ENCODE measurements at regions not wholly inside any gene's neighbourhood (a gene's known extent, or its start where the extent isn't known, plus 50 kb on each side); places are given as distances from the start of the nearest gene placed in this dataset.
A peak's percentile ranks its signal among the peaks of the same experiment; 100 is the strongest.

DNA sequence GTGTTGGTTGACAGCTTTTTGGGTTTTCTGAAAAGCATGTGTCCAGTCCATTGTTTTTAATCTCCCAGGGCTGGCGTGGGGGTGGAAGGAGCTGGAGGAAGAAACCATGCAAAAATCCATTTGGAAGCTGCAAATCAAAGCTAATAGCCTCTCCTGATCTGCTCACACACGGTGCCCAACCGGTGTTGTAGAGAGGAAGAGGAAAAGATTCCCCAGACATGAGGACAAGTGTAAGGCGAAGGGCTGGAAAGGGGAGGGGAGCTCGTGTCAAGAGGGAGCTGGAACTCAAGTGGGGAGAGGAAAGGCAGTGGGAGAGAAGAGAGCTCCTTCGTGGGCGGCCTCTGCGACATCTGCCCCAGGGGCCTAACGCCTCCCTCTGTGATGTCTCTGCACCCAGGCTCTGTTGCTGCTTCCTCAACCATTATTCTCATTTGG is 112.3 kb upstream of the IRF2BP2 start (continued):
- TF ChIP-seq ZNF77 (CRISPR knock-in tag; IDR thresholded peaks at IDR 0.05): no peak
- peak; percentile 64; the same call in 1 of the 2 replicates for TF ChIP-seq NR4A1 (CRISPR knock-in tag; IDR thresholded peaks at IDR 0.05)
- TF ChIP-seq NR4A1 (tag; IDR thresholded peaks at IDR 0.05): no peak
- no peak for TF ChIP-seq HMGN3 (IDR thresholded peaks at IDR 0.05; ENCODE audit: borderline replicate concordance, extremely low read depth, insufficient read length, low read depth, low read length)
- TF ChIP-seq, protein P1, sequence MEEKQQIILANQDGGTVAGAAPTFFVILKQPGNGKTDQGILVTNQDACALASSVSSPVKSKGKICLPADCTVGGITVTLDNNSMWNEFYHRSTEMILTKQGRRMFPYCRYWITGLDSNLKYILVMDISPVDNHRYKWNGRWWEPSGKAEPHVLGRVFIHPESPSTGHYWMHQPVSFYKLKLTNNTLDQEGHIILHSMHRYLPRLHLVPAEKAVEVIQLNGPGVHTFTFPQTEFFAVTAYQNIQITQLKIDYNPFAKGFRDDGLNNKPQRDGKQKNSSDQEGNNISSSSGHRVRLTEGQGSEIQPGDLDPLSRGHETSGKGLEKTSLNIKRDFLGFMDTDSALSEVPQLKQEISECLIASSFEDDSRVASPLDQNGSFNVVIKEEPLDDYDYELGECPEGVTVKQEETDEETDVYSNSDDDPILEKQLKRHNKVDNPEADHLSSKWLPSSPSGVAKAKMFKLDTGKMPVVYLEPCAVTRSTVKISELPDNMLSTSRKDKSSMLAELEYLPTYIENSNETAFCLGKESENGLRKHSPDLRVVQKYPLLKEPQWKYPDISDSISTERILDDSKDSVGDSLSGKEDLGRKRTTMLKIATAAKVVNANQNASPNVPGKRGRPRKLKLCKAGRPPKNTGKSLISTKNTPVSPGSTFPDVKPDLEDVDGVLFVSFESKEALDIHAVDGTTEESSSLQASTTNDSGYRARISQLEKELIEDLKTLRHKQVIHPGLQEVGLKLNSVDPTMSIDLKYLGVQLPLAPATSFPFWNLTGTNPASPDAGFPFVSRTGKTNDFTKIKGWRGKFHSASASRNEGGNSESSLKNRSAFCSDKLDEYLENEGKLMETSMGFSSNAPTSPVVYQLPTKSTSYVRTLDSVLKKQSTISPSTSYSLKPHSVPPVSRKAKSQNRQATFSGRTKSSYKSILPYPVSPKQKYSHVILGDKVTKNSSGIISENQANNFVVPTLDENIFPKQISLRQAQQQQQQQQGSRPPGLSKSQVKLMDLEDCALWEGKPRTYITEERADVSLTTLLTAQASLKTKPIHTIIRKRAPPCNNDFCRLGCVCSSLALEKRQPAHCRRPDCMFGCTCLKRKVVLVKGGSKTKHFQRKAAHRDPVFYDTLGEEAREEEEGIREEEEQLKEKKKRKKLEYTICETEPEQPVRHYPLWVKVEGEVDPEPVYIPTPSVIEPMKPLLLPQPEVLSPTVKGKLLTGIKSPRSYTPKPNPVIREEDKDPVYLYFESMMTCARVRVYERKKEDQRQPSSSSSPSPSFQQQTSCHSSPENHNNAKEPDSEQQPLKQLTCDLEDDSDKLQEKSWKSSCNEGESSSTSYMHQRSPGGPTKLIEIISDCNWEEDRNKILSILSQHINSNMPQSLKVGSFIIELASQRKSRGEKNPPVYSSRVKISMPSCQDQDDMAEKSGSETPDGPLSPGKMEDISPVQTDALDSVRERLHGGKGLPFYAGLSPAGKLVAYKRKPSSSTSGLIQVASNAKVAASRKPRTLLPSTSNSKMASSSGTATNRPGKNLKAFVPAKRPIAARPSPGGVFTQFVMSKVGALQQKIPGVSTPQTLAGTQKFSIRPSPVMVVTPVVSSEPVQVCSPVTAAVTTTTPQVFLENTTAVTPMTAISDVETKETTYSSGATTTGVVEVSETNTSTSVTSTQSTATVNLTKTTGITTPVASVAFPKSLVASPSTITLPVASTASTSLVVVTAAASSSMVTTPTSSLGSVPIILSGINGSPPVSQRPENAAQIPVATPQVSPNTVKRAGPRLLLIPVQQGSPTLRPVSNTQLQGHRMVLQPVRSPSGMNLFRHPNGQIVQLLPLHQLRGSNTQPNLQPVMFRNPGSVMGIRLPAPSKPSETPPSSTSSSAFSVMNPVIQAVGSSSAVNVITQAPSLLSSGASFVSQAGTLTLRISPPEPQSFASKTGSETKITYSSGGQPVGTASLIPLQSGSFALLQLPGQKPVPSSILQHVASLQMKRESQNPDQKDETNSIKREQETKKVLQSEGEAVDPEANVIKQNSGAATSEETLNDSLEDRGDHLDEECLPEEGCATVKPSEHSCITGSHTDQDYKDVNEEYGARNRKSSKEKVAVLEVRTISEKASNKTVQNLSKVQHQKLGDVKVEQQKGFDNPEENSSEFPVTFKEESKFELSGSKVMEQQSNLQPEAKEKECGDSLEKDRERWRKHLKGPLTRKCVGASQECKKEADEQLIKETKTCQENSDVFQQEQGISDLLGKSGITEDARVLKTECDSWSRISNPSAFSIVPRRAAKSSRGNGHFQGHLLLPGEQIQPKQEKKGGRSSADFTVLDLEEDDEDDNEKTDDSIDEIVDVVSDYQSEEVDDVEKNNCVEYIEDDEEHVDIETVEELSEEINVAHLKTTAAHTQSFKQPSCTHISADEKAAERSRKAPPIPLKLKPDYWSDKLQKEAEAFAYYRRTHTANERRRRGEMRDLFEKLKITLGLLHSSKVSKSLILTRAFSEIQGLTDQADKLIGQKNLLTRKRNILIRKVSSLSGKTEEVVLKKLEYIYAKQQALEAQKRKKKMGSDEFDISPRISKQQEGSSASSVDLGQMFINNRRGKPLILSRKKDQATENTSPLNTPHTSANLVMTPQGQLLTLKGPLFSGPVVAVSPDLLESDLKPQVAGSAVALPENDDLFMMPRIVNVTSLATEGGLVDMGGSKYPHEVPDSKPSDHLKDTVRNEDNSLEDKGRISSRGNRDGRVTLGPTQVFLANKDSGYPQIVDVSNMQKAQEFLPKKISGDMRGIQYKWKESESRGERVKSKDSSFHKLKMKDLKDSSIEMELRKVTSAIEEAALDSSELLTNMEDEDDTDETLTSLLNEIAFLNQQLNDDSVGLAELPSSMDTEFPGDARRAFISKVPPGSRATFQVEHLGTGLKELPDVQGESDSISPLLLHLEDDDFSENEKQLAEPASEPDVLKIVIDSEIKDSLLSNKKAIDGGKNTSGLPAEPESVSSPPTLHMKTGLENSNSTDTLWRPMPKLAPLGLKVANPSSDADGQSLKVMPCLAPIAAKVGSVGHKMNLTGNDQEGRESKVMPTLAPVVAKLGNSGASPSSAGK (IDR thresholded peaks at IDR 0.05): peak; percentile 34; the same call in 1 of the 2 replicates
- TF ChIP-seq, protein P2, sequence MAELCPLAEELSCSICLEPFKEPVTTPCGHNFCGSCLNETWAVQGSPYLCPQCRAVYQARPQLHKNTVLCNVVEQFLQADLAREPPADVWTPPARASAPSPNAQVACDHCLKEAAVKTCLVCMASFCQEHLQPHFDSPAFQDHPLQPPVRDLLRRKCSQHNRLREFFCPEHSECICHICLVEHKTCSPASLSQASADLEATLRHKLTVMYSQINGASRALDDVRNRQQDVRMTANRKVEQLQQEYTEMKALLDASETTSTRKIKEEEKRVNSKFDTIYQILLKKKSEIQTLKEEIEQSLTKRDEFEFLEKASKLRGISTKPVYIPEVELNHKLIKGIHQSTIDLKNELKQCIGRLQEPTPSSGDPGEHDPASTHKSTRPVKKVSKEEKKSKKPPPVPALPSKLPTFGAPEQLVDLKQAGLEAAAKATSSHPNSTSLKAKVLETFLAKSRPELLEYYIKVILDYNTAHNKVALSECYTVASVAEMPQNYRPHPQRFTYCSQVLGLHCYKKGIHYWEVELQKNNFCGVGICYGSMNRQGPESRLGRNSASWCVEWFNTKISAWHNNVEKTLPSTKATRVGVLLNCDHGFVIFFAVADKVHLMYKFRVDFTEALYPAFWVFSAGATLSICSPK (IDR thresholded peaks at IDR 0.05; ENCODE audit: borderline replicate concordance): no peak
- TF ChIP-seq POLR2A (conservative IDR thresholded peaks at IDR 0.05): no peak
- TF ChIP-seq, protein P3, sequence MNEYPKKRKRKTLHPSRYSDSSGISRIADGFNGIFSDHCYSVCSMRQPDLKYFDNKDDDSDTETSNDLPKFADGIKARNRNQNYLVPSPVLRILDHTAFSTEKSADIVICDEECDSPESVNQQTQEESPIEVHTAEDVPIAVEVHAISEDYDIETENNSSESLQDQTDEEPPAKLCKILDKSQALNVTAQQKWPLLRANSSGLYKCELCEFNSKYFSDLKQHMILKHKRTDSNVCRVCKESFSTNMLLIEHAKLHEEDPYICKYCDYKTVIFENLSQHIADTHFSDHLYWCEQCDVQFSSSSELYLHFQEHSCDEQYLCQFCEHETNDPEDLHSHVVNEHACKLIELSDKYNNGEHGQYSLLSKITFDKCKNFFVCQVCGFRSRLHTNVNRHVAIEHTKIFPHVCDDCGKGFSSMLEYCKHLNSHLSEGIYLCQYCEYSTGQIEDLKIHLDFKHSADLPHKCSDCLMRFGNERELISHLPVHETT (CRISPR knock-in tag; conservative IDR thresholded peaks at IDR 0.05 in 1 of 2, IDR thresholded peaks at IDR 0.05 in 1 of 2): peak in 1 of 2 experiments; percentile 64; a peak in 2 of 4 replicates
- TF ChIP-seq, protein P4, sequence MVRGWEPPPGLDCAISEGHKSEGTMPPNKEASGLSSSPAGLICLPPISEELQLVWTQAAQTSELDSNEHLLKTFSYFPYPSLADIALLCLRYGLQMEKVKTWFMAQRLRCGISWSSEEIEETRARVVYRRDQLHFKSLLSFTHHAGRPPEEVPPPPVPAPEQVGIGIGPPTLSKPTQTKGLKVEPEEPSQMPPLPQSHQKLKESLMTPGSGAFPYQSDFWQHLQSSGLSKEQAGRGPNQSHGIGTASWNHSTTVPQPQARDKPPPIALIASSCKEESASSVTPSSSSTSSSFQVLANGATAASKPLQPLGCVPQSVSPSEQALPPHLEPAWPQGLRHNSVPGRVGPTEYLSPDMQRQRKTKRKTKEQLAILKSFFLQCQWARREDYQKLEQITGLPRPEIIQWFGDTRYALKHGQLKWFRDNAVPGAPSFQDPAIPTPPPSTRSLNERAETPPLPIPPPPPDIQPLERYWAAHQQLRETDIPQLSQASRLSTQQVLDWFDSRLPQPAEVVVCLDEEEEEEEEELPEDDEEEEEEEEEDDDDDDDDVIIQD (CRISPR knock-in tag; IDR thresholded peaks at IDR 0.05): no peak
- no peak for TF ChIP-seq RBM25 (IDR thresholded peaks at IDR 0.05; ENCODE audit: low read depth, low read length, severe bottlenecking)
- no peak for TF ChIP-seq KLF13 (tag; IDR thresholded peaks at IDR 0.05; ENCODE audit: borderline replicate concordance, low read depth)

All from K562 (cell line).